ENCODE measurements at regions not wholly inside any gene's neighbourhood (a gene's known extent, or its start where the extent isn't known, plus 50 kb on each side); places are given as distances from the start of the nearest gene placed in this dataset.
"Not testable (repeated sequence)": the region's sequence is repeated elsewhere in the genome, so short reads cannot be mapped to it uniquely, and the experiment has no call there.

DNA sequence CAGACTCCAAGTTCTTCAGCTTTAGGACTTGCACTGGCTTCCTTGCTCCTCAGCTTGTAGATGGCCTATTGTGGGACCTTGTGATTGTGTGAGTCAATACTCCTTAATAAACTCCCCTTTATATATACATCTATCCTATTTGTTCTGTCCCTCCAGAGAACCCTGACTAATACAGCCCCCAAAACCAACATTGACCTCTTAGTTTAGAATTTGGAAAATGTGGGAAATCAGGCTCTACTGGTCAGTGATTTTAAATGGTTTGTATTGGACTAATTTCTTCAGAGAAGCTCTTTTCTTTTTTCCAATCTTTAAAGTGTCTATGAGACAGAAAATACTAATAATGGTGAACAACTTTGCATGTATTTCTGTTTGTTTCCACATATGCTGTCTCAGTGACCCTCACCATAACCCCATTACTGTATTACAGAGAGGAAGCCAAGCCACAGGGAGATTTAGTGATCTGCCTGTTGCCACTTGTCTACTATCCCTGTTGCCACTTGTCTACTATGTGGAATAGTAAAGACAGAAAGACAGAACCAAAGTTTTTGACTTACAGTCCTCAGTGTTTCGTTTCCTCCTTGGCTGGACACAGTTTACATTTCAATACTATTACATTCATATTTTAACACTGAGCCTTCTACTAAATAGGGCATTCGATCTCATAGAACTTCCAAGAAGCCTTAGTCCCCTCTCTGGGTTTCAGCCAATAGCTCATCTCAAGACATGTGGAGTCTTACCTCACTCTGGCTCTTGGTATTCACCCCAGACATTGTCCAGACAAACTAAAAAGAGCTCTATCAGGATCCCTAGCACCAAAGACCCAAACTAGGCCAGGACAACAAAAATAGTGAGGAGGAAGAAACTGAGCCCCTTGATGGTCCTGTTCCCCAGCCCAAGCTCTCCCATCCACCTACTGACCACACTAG is 121.0 kb downstream of the AKR1D1 start:
- ChIA-PET POLR2A (no interaction called here), CTCF (interaction anchor here (0.7 to 0.8 kb wide), 2 partner anchors 87 to 625 kb away, joined by 3 read pairs; no protein-coding TSS in a partner anchor)
- H3K27ac Mint-ChIP-seq: no peak overlapping the region
- H3K27me3 Mint-ChIP-seq: peaks cover 3% of the 10 kb centered on the region
- intact Hi-C loops (cut with DNase I, micrococcal nuclease): no loop called here
- H3K36me3 Mint-ChIP-seq (ENCODE audit: low read depth): no peaks in the 10 kb centered on the region
- DNase-seq (no peak), ATAC-seq (no peak)
- H3K4me3 Mint-ChIP-seq: no peak overlapping the region
- no peaks in the 10 kb centered on the region for H3K4me1 Mint-ChIP-seq
- no peaks in the 10 kb centered on the region for H3K9me3 Mint-ChIP-seq (ENCODE audit: low read depth)

DNA sequence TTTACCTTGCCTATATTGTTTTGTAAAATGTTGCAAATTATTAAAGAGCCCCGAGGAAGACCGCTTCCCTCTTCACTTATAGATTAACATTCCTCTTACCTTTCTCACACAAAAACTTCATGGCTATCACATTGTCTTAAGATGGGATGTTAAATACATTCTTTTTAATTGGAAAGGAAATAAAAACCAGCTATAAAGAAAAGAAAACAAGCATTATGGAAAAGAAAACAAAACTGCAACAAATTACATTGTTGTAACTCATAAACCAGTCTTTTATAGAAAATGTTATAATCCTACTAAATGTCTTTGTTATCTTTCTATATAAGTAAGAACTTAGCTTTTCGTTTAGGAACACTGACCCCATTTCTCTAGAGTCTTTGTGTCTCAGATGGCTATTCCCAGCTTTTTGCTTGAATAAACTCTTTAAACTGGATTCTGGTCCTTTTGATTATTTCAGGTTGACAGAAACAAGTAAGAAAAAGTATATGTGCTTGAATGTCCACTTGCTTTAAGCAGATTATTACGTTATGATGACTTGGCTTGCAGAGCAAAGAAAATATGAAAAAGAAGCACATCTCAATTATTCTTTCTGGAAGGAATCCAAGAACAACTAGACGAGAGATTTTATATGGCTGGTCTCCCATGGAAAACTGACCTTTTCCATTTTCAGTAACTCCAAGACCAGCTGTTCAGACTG is 128.2 kb downstream of the AKR1D1 start:
- CTCF ChIA-PET: no interaction called here
- DNase-seq: no peak

GRCh38 chr7:138204982-138205298 is 128.7 kb downstream of the AKR1D1 start:
- no peak overlapping the region for H3K27ac Mint-ChIP-seq
- no peak for ATAC-seq

More for the DNA sequence above, 128.2 kb downstream of the AKR1D1 start:
- Mint-ChIP-seq H3K36me3 (ENCODE audit: low read depth) (no peaks in the 10 kb centered on the region), H3K9me3 (ENCODE audit: low read depth) (no peaks in the 10 kb centered on the region), H3K4me3 (no peak overlapping the region), H3K27ac (no peak overlapping the region), H3K4me1 (no peaks in the 10 kb centered on the region), H3K27me3 (peaks cover 3% of the 10 kb centered on the region)
- no peak for ATAC-seq
- intact Hi-C loops (cut with DNase I, micrococcal nuclease): no loop called here
- POLR2A ChIA-PET: no interaction called here

GRCh38 chr7:138205614-138206150 is 129.4 kb downstream of the AKR1D1 start:
- ATAC-seq (no peak), DNase-seq (no peak)
- POLR2A ChIA-PET: no interaction called here

More at GRCh38 chr7:138204982-138205298, 128.7 kb downstream of the AKR1D1 start:
- Mint-ChIP-seq H3K9me3 (ENCODE audit: low read depth) (peaks cover 3% of the 10 kb centered on the region), H3K36me3 (ENCODE audit: low read depth) (no peaks in the 10 kb centered on the region), H3K27me3 (peaks cover 3% of the 10 kb centered on the region), H3K4me1 (no peaks in the 10 kb centered on the region), H3K4me3 (no peak overlapping the region)
- DNase-seq: no peak
- ChIA-PET CTCF (no interaction called here), POLR2A (no interaction called here)
- intact Hi-C loops (cut with DNase I, micrococcal nuclease): no loop called here

GRCh38 chr7:138207555-138207971 is 131.3 kb downstream of the AKR1D1 start:
- no peaks in the 10 kb centered on the region for H3K27me3 Mint-ChIP-seq
- H3K27ac Mint-ChIP-seq: no peak overlapping the region
- ChIA-PET CTCF (no interaction called here), POLR2A (no interaction called here)
- no peak for DNase-seq
- intact Hi-C loops (cut with DNase I, micrococcal nuclease): no loop called here
- ATAC-seq: no peak
- H3K9me3 Mint-ChIP-seq (ENCODE audit: low read depth): peaks cover 3% of the 10 kb centered on the region
- H3K36me3 Mint-ChIP-seq (ENCODE audit: low read depth): no peaks in the 10 kb centered on the region
- no peaks in the 10 kb centered on the region for H3K4me1 Mint-ChIP-seq
- H3K4me3 Mint-ChIP-seq: no peak overlapping the region

More at GRCh38 chr7:138205614-138206150, 129.4 kb downstream of the AKR1D1 start:
- Mint-ChIP-seq H3K4me1 (no peaks in the 10 kb centered on the region), H3K27ac (no peak overlapping the region), H3K9me3 (ENCODE audit: low read depth) (peaks cover 3% of the 10 kb centered on the region), H3K4me3 (no peak overlapping the region), H3K27me3 (peaks cover 3% of the 10 kb centered on the region), H3K36me3 (ENCODE audit: low read depth) (no peaks in the 10 kb centered on the region)
- intact Hi-C loops (cut with DNase I, micrococcal nuclease): no loop called here
- CTCF ChIA-PET: no interaction called here

DNA sequence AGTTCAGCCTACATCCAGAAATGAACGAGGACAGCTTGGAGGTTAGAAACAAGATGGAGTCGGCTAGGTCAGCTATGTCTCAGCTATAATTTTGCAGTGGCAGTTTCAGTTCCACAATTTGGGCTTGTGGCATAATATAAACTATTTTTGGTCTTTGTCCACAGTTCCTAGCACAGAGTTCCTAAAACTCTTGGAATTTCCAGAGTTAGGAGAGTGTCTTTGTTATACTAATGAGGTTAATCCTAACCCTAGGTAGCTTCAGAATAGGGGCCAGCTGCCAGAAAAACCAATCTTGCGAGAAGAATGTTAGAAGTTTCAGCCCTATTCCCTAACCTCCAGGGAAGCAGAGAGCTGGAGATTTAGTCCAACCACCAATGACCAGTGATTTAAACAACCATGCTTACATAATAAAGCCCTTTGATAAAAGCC is 131.9 kb downstream of the AKR1D1 start:
- H3K9me3 Mint-ChIP-seq (ENCODE audit: low read depth): peaks cover 3% of the 10 kb centered on the region
- no peaks in the 10 kb centered on the region for H3K4me1 Mint-ChIP-seq
- H3K36me3 Mint-ChIP-seq (ENCODE audit: low read depth): no peaks in the 10 kb centered on the region
- ATAC-seq (no peak), DNase-seq (no peak)
- no peak overlapping the region for H3K4me3 Mint-ChIP-seq
- no peaks in the 10 kb centered on the region for H3K27me3 Mint-ChIP-seq
- H3K27ac Mint-ChIP-seq: no peak overlapping the region
- CTCF ChIA-PET: no interaction called here
- intact Hi-C loops (cut with DNase I, micrococcal nuclease): no loop called here
- POLR2A ChIA-PET: no interaction called here

DNA sequence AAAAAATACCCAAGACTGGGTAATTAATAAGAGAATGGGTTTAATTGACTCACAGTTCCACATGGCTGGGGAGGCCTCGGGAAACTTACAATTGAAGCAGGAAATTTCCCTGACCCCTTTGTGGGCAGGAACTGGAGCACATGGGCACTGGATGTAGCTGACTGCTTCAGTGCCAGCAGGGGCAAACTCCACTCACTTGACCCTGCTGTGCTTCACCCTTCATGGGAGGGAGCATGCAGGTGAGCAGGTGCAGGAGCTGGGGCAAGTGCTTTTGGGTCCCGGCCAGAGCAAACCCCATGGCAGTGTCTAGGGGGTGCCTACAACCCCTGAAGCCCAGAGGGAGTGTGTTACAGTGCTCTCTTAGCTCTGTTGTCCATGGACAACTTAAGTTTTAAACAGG is 132.6 kb downstream of the AKR1D1 start:
- ATAC-seq: no peak
- POLR2A ChIA-PET: no interaction called here

GRCh38 chr7:138212314-138212713 is 136.1 kb downstream of the AKR1D1 start:
- Mint-ChIP-seq H3K4me3 (no peak overlapping the region), H3K27me3 (no peaks in the 10 kb centered on the region), H3K36me3 (ENCODE audit: low read depth) (no peaks in the 10 kb centered on the region), H3K4me1 (no peaks in the 10 kb centered on the region), H3K9me3 (ENCODE audit: low read depth) (peaks cover 3% of the 10 kb centered on the region), H3K27ac (no peak overlapping the region)
- intact Hi-C loops (cut with DNase I, micrococcal nuclease): no loop called here
- ChIA-PET POLR2A (no interaction called here), CTCF (no interaction called here)
- DNase-seq (no peak), ATAC-seq (no peak)

More for the DNA sequence above, 132.6 kb downstream of the AKR1D1 start:
- Mint-ChIP-seq H3K36me3 (ENCODE audit: low read depth) (no peaks in the 10 kb centered on the region), H3K4me3 (no peak overlapping the region), H3K4me1 (no peaks in the 10 kb centered on the region), H3K9me3 (ENCODE audit: low read depth) (peaks cover 3% of the 10 kb centered on the region), H3K27ac (no peak overlapping the region), H3K27me3 (no peaks in the 10 kb centered on the region)
- intact Hi-C loops (cut with DNase I, micrococcal nuclease): no loop called here
- no peak for DNase-seq
- CTCF ChIA-PET: no interaction called here

GRCh38 chr7:138214926-138215325 is 138.7 kb downstream of the AKR1D1 start:
- no peak overlapping the region for H3K27ac Mint-ChIP-seq
- intact Hi-C loops (cut with DNase I, micrococcal nuclease): no loop called here
- no peaks in the 10 kb centered on the region for H3K4me1 Mint-ChIP-seq
- ChIA-PET CTCF (no interaction called here), POLR2A (no interaction called here)
- H3K27me3 Mint-ChIP-seq: no peaks in the 10 kb centered on the region
- DNase-seq: no peak
- H3K36me3 Mint-ChIP-seq (ENCODE audit: low read depth): no peaks in the 10 kb centered on the region
- peaks cover 2% of the 10 kb centered on the region for H3K9me3 Mint-ChIP-seq (ENCODE audit: low read depth)
- no peak for ATAC-seq
- H3K4me3 Mint-ChIP-seq: no peak overlapping the region

- ATAC-seq; H3K36me3 Mint-ChIP-seq (ENCODE audit: low read depth); H3K4me3 Mint-ChIP-seq; DNase-seq; H3K27ac Mint-ChIP-seq; CTCF ChIA-PET; intact Hi-C loops (cut with DNase I, micrococcal nuclease); H3K27me3 Mint-ChIP-seq; H3K9me3 Mint-ChIP-seq (ENCODE audit: low read depth); H3K4me1 Mint-ChIP-seq; POLR2A ChIA-PET: not testable (repeated sequence)
Measured at GRCh38 chr7:138220321-138220720, 144.1 kb downstream of the AKR1D1 start.

- POLR2A ChIA-PET: not testable (repeated sequence)
Measured at GRCh38 chr7:138221388-138221787, 145.1 kb downstream of the AKR1D1 start.

DNA sequence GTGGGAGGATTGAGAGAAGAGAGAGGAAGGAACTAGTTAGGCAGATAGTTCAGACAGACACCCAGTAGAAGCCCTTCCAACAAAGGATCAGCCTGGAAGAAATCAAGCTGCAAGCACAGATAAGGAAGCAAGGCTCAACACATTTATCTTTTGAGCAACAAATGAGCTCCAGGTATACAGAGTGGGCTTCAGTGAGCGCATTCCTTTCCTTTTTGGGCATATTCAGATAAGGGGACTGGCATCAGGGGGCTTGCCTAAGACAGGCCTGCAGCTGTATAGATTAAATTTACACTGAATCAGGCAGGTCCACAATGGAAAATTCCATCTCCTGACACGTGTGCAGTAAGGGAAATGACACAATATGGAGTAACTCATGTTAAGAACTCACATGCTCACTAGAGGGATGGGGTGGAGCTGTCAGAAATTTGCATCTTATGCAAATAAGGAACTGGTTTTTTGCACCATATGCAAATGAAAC is 147.2 kb downstream of the AKR1D1 start:
- Mint-ChIP-seq H3K4me3 (no peak overlapping the region), H3K4me1 (no peaks in the 10 kb centered on the region), H3K27me3 (peaks cover 2% of the 10 kb centered on the region), H3K36me3 (ENCODE audit: low read depth) (no peaks in the 10 kb centered on the region), H3K9me3 (ENCODE audit: low read depth) (peaks cover 8% of the 10 kb centered on the region), H3K27ac (no peak overlapping the region)
- ChIA-PET POLR2A (no interaction called here), CTCF (no interaction called here)
- intact Hi-C loops (cut with DNase I, micrococcal nuclease): no loop called here
- ATAC-seq: no peak
- DNase-seq: no peak

More at GRCh38 chr7:138221388-138221787, 145.1 kb downstream of the AKR1D1 start:
- H3K4me3 Mint-ChIP-seq; H3K27ac Mint-ChIP-seq; H3K4me1 Mint-ChIP-seq; CTCF ChIA-PET; ATAC-seq; DNase-seq; H3K27me3 Mint-ChIP-seq; intact Hi-C loops (cut with DNase I, micrococcal nuclease); H3K36me3 Mint-ChIP-seq (ENCODE audit: low read depth); H3K9me3 Mint-ChIP-seq (ENCODE audit: low read depth): not testable (repeated sequence)

Data from activated CD4-positive, alpha-beta T cell treated with anti-CD3 and anti-CD28 coated beads for 36 hours (primary cell).